Fibroblast of peridontal ligament (primary cell): ENCODE measurements at regions not wholly inside any gene's neighbourhood (a gene's known extent, or its start where the extent isn't known, plus 50 kb on each side); places are given as distances from the start of the nearest gene placed in this dataset.

Experiments
- DNase-seq: peaks from one replicate; pipeline ENCODE4 v3.0.0-alpha.2; 2010; ENCODE audit errors: extremely low read depth

GRCh38 chr20:60959971-60960370 lies 292.1 kb upstream of the CDH4 start:
- DNase-seq: no peak

GRCh38 chr20:60960500-60960899 lies 291.6 kb upstream of the CDH4 start:
- DNase-seq: no peak

GRCh38 chr20:60961551-60961950 lies 290.5 kb upstream of the CDH4 start:
- DNase-seq: no peak

GRCh38 chr20:60962367-60963045 lies 289.6 kb upstream of the CDH4 start:
- DNase-seq: no peak

GRCh38 chr20:60963146-60963545 lies 288.9 kb upstream of the CDH4 start:
- DNase-seq: no peak

GRCh38 chr20:60964911-60965310 lies 287.1 kb upstream of the CDH4 start:
- DNase-seq: no peak

- DNase-seq: no peak
Observed at GRCh38 chr20:60966031-60966430, 286.0 kb upstream of the CDH4 start.

- DNase-seq: no peak
Observed at GRCh38 chr20:60966766-60967165, 285.3 kb upstream of the CDH4 start.

GRCh38 chr20:60967431-60968316 lies 284.4 kb upstream of the CDH4 start:
- no peak for DNase-seq

- DNase-seq: no peak
Observed at GRCh38 chr20:60968853-60969720, 283.0 kb upstream of the CDH4 start.

GRCh38 chr20:60970601-60971000 lies 281.5 kb upstream of the CDH4 start:
- DNase-seq: no peak

GRCh38 chr20:60974022-60974421 lies 278.0 kb upstream of the CDH4 start:
- no peak for DNase-seq

- no peak for DNase-seq
Observed at GRCh38 chr20:60974441-60974945, 277.6 kb upstream of the CDH4 start.

- no peak for DNase-seq
Observed at GRCh38 chr20:60976139-60976538, 275.9 kb upstream of the CDH4 start.

GRCh38 chr20:60976913-60977312 lies 275.1 kb upstream of the CDH4 start:
- DNase-seq: no peak

GRCh38 chr20:60977901-60978300 lies 274.2 kb upstream of the CDH4 start:
- DNase-seq: no peak

- no peak for DNase-seq
Observed at GRCh38 chr20:60984666-60985065, 267.4 kb upstream of the CDH4 start.

- no peak for DNase-seq
Observed at GRCh38 chr20:60986506-60987156, 265.4 kb upstream of the CDH4 start.

- DNase-seq: no peak
Observed at GRCh38 chr20:60990061-60990460, 262.0 kb upstream of the CDH4 start.

GRCh38 chr20:60990643-60991042 lies 261.4 kb upstream of the CDH4 start:
- DNase-seq: no peak

- no peak for DNase-seq
Observed at GRCh38 chr20:60993433-60994044, 258.5 kb upstream of the CDH4 start.
